Middle frontal gyrus (tissue), 1 donor: ENCODE measurements at regions not wholly inside any gene's neighbourhood (a gene's known extent, or its start where the extent isn't known, plus 50 kb on each side); places are given as distances from the start of the nearest gene placed in this dataset.
"Not testable (repeated sequence)": the region's sequence is repeated elsewhere in the genome, so short reads cannot be mapped to it uniquely, and the experiment has no call there.

Experiments
- DNase-seq: peaks from one replicate; pipeline ENCODE4 v3.0.0-alpha.2; 2015; ENCODE audit warnings: low spot score; ENCODE audit errors: extremely low spot score

DNA sequence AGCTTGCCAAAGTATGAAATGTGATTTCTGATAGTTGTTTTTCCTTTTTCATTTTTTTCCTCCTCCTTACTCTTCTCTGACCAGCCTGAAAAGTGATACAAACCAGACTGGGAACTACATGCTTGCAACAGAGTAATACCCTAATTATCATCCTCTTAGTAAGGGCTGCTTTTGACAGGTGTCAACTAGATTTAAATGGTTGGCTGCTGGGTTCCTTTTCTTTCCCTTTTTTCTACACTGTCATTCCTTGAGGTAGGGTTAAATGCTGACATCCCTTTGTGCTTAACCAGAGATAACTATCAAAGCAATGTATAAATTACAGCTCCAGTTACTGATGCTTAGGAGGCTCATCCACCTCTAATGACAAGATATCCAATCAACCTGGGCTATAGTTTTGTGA lies 598.8 kb downstream of the TTLL7 start:
- not testable (repeated sequence) for DNase-seq

DNA sequence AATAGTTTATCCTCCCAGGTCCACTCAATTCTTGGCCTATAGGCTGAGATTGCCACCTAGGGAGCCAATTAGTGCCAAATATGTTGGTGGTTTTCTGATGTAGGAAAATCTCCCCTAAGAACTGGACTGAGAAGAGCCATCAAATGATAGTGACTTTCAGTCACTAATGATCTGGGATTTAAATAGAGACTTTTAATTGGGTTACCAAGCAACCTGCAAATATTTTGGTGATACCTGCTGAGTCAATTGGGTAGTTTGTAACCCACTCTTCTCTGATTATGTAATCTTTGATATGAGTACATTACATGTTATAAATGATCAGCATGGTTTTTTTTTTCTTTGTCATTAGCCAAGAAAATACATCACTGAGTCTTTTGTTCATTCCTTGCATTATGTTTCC lies 600.8 kb downstream of the TTLL7 start:
- not testable (repeated sequence) for DNase-seq

DNA sequence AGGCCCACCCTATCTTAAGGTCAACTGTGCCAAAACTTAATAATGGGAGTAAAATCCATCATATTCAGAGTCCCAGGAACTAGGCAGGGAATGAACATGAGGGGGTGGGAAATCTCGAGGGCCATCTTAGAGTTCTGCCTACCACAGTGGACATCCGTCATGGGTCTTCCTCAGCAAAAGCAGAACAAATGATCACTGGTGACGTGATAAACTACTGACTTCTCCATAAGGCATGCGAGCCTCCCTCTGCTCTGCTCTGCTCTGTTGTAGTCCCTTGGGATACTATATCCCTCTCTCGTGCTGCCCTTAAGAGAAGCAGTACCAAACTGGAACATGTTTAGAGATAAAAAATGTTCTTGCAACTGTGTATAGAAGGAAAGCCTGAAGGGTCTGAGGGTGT lies 603.8 kb downstream of the TTLL7 start:
- DNase-seq, result not testable (repeated sequence)

DNA sequence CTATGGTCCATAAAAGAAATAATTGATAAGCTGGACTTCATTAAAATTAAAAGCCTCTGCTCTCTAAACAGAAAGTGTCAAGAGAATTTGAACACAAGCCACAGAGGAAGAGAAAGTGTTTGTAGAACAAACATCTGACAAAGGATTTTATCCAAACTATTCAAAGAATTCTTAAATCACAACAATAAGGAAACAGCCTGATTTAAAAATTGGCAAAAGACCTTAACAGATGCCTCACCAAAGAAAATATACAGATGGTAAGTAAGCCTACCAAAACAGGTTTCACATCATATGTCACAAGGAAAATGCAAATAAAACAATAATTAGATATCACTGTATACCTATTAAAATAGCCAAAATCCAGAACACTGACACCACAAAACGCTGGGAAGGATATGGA lies 612.0 kb downstream of the TTLL7 start:
- DNase-seq, result not testable (repeated sequence)

DNA sequence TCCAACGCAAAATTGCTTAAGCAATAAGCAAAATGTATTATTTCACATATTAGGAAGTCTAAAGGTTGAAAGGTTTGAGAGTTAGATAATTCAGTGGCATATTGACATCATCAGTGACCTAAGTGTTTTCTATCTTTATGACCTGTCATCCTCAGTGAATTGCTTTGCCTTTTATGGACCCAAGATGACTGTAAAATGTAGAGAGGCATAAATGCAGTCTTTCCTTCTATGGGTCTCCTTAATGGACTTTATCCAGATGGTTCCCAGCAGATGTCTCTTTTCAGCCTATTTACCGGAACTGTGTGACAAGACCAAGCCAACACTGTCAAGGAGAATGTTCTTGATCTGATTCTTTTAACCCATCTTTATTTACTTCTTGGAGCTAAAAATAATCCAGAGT lies 615.8 kb downstream of the TTLL7 start:
- not testable (repeated sequence) for DNase-seq

DNA sequence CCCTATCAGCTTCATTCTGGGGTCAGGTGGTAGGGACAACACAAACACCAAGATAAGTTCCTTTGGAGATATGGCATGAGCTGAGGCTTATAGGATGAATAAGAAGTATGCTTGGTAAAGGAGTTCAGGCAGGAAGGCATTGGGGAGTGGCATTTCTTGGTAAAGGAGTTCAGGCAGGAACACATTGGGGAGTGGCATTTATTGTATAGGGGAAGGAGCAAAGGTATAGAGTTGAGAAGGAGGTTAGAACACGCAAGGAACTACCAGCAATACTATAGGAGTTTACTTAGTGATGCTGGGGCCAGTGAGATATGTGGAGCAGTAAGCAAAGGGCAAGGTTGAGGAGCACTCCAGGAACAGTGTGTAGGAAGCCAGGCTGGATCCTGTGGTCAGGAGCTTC lies 625.9 kb downstream of the TTLL7 start:
- not testable (repeated sequence) for DNase-seq

DNA sequence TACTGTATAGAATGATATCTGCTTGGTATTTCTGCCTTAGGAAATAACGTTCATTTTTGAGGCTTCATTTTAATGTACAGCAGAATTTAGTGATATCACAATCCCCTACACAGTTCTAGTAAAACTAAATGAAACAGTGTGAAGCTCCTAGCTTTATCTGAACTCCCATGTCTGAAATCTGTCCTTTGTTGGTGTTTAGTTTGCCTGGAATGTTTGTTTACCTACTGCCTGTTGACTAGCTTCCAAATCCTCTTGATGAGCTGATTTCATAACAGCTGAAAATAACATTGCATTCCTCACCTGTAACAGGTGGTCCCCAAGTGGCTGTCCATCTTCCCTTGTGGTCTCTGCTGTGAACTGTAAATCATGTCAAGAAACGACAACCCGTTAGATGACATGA lies 629.1 kb downstream of the TTLL7 start:
- not testable (repeated sequence) for DNase-seq

DNA sequence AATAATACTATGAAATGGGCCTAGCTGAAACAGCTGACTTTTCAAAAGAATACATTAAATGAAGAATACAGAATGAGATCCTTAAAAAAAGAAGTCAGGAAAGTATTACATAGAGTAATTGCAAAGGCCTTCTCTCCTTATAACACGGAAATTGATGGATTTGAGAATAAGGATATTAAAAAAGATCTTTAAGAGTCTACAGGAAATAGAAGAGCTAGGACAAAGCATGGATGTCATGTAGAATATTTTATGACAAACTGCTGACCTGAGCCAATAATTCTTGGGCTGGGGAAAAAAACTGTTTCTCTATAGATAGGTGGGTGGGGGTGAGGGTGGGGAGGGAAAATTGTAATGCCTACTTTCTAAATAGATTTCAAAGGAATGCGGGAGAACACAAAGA lies 633.6 kb downstream of the TTLL7 start:
- not testable (repeated sequence) for DNase-seq

DNA sequence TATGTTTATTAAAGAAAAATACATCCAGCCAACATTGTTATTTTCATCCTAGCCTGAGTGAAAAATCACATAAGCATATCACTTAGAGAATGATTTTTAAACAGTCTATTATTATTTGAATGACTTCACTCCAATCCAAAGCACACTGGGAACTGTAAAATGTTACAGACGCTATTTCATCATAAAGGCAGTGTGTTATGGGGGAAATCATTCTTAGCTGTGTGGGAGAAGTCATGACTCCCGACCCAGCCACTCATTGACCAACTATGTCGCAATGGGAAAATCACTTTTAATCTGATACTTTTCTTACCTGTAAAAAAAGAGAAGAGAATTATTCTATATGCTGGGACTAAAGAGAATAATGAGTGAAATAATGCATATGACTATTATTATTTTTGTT lies 653.6 kb downstream of the TTLL7 start:
- DNase-seq, result not testable (repeated sequence)

DNA sequence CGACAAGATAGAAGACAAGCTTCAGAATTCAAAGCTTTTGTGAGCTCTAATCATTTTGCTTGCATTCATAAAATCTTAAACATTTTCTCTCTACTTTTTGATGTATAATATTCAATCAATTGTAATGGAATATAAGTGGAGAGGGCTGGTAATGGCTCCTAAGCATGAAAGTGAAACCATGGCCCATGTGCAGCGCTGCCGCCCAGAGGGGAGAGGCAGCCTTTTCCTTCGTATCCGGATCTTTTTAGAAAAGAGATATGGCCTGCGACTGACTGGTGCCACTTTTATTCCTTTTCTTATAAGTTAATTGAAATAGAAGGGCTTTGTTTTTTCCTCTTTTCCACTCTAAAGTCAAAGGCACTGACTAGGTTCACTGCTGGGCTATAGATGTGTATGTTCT lies 655.2 kb downstream of the TTLL7 start:
- DNase-seq, result not testable (repeated sequence)

DNA sequence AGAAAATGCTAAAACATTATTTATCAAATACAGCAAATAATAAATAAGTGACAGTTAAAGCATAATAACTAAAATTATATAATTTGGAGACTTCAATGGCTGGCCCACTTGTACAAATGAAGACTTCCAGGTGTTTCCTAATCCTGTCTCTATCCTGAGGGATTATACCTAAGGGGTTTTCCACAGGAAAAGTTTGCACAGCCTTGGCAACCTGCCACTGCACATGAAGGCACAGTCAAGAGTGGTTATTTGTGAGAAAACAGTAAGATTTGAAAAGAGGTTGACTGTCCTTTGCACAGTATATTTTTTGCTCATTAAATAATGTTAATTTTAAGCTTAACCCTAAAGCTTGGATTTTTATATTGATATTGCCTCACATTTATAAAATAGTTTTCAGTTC lies 655.9 kb downstream of the TTLL7 start:
- not testable (repeated sequence) for DNase-seq

DNA sequence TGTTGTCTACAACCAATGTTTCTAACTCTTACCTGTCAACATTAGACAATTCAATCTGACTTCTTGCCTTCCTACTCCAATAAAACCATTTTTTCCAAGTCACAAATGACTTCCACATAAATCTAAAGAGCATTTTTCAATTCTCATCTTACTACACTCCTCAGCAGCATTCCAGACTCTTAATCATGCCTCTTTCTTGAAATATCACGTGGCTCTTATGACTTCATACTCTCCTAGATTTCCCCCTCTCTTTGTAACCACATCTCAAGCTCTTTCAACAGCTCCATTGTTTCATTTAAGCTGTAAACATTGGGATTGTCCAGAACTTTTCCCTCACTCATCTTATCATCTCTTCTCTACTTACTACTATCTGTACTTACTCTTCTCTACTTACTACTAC lies 666.6 kb downstream of the TTLL7 start:
- not testable (repeated sequence) for DNase-seq

DNA sequence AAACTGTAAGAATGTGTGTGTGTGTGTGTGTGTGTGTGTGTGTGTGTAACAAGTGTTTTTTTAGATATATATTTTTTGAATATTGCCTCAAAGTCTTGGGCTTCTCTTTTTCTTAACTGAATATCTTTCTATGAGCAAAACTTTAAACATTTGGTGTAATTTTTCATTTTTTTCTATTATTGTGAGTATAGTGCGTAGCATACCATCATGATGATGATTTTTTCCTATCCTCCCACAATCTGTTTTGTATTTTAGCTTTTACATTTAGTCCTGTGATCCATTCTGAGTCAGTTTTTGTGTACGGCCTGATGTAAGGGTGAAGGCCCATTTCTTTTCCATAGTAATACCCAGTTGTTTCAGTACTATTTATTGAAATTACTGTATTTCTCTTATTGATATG lies 680.6 kb downstream of the TTLL7 start:
- DNase-seq, result no peak

DNA sequence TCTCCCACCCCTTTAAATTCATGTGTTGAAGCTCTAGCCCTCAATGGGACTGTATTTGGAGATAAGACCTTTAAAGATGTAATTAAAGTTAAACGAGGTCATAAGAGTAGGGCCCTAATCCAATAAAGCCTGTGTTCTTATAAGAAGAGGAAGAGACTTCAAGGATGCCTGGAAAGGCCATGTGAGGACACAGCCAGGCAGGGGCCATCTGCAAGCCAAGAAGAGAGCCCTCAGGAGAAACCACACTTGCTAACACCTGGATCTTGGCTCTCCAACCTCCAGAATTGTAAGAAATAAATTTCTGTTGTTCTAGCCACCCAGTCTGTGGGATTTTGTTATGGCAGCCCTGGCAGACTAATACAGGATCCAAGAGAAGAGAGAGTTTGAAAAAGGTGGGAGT lies 683.5 kb downstream of the TTLL7 start:
- DNase-seq, result not testable (repeated sequence)

DNA sequence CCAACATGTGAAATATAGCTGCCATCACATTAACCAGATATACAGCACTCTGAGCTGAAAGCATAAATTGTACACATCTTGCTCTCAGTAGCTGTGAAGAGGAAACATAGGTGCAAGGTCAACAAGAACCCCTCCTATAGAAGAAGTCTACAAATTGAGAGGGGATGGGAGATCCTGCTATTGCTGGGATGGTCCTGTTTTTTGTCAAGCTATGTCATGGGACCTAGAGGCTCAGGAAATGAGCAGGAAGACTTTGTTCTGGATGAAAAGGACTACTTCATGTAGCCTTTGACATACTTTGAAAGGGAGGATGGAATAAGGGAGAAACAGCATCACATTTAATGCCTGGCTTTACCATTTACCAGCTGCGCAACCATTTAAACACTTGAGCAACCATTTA lies 688.8 kb downstream of the TTLL7 start:
- not testable (repeated sequence) for DNase-seq

DNA sequence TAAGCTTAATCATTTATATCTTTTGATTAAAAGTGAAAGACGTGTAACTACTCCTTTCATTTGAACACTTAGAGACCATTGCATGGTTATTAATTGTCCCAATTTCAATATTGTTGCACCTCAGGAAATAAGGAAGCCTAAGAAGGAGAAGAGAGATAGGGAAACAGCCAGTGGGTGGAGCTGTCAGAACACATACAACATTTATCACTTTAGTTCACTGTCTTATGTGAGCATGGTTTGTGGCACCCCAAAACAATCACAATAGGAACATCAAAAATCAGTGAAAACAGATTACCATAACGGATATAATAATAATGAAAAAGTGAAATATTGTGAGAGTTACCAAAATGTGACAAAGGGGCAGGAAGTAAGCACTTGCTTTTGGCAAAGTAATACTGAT lies 689.9 kb downstream of the TTLL7 start:
- DNase-seq, result not testable (repeated sequence)

DNA sequence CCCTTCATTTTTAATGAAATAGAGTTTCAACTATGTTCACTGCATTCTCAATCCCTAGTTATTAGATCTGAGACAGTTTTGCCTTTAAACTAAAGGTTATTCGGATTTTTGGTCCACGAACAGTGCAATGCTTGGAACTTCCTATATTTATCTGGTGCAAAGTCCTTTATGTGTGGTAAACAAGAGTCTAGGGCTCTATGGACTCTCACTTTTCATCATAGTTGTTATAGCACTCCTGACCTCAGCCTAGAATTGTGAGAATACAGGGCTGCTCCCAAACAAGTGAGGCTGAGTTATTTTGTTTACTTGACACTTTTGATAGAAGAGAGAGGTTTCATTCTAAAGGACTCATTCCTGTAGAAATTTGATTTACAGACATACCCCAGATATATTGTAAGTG lies 692.1 kb downstream of the TTLL7 start:
- not testable (repeated sequence) for DNase-seq

DNA sequence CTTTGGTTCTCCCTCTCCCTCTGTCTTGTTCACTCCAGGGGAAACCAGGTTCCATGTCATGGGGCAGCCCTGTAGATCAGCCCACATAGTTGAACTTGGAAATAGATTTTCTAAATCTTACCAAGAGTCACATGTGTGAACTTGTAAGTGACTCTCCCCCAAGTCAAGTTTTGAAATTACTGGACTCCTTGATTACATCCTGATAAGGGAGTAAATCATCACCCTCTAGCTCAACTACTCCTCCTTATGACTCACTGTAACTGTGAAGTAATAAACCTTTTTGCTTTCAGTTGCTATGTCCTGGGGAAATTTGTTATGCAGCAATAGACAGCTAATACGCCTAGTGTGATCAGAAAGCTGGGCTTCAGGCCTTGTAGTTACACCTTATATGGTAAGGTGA lies 703.3 kb downstream of the TTLL7 start:
- not testable (repeated sequence) for DNase-seq

DNA sequence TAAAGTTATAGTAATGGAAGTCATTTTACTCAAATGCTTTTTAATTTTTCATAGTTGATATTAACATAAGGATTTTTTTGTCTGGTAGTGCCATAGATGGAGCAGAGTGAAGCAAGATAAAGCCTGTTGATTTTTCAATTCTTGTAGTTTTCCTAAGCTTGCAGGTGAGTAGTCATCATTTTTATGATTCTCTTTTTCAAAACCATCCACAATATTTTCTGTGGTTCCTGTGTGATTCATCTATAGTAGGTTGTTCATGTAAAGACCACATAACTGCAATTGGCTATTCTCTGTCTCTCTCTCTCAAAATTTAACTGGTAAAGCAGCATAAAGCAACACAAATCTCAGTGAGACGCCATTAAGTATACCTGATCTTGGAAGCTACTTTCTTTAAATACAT lies 711.5 kb downstream of the TTLL7 start:
- DNase-seq, result not testable (repeated sequence)

DNA sequence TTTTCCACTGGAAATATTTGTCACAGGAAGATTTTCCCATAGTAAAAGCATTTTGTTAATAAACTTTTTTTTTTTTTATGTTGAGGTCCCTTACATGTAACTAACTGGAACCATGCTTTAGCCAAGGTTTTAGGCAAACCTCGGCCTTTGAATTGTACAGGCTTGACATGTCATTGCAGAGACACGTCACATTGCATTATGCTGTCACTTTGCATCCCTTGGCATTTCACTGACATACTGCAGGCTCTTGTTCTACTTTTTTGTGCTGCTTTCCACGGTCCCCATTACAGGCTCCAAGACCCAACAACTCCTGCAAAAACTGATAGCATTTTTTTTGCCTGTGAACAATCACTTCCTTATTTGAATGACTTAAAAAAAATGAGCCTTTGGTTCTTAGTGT lies 724.3 kb downstream of the TTLL7 start:
- not testable (repeated sequence) for DNase-seq

DNA sequence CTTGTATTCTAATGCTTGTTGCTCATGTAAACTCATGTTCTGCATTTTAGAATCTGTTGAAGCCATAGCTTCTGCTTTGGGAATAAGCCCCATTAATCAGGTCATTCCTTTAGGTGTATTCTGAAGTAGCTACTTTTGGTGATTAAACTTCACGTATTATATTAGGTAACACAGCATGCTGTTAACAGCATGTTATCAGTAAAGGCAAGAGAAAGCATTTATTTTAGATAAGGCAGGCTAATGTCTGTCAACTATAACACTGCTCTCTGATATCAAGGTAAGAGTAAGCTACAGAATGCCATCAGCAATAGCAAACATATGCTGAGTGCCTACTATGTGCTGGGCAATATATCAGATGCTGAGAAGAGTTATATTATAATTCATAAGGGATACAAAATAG lies 726.4 kb downstream of the TTLL7 start:
- not testable (repeated sequence) for DNase-seq

DNA sequence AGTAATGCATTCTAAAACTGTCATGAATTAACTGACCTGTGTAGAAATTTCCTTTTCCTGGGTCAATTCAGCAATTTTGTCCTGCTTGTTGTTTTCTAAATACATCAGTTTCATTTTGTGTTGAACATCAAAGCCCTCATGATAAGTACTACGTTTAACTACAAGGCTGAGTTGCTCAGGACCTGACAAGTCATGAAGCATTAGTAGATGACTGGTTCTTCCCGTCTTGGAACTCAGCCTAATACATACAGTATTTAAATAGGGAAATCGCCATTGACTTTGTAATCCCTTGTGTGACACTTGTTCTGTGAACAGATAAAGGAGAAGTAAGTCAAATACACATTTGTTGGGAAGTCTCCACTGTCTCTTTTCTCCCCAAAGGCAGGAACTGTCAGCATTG lies 727.1 kb downstream of the TTLL7 start:
- not testable (repeated sequence) for DNase-seq

DNA sequence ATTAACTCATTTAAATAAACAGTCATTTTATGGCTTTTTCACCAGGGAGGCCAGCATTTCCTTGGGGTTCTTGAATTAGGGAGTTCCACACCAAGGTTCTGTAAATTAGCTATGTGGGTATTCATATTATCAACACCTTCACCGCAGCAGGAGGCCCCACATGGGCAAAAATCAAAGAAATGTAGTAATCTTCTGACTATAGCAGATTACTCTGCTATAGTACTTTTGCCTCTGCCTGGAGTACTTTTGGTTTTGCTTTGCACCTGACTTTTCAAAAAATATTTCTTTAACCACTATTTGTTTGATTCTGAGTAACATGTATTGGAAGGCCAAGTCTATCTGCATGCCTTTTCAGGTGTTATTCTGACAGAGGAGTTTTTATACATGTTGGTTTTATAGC lies 728.1 kb downstream of the TTLL7 start:
- not testable (repeated sequence) for DNase-seq

DNA sequence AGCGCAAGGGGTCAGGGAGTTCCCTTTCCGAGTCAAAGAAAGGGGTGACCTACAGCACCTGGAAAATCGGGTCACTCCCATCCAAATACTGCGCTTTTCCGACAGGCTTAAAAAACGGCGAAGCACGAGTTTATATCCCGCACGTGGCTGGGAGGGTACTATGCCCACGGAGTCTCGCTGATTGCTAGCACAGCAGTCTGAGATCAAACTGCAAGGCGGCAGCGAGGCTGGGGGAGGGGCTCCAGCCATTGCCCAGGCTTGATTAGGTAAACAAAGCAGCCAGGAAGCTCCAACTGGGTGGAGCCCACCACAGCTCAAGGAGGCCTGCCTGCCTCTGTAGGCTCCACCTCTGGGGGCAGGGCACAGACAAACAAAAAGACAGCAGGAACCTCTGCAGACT lies 735.1 kb downstream of the TTLL7 start:
- not testable (repeated sequence) for DNase-seq
